Activated CD4-positive, alpha-beta T cell treated with anti-CD3 and anti-CD28 coated beads for 36 hours (primary cell): ENCODE measurements at regions not wholly inside any gene's neighbourhood (a gene's known extent, or its start where the extent isn't known, plus 50 kb on each side); places are given as distances from the start of the nearest gene placed in this dataset.

ENCODE experiments used
- ATAC-seq: fragments of 200-7000 bp; cut with Tn5 transposase; one replicate; pipeline ENCODE4 v1.10.0; 2021; ENCODE audit warnings: mild to moderate bottlenecking, moderate library complexity
- CTCF ChIA-PET: fragments of 350-600 bp; sonication (Branson Sonifier 250); formaldehyde crosslinking; loops from one replicate; lab custom pipeline; 2021; ENCODE audit warnings: antibody characterized with exemption; lab: Charles Lee
- POLR2A ChIA-PET: fragments of 350-600 bp; sonication (Branson Sonifier 250); formaldehyde crosslinking; loops from one replicate; lab custom pipeline; 2021; ENCODE audit warnings: antibody characterized with exemption, inconsistent platforms; lab: Charles Lee
- DNase-seq: peaks from one replicate; pipeline ENCODE4 v3.0.0-alpha.2; 2020
- H3K27ac Mint-ChIP-seq: one replicate; pipeline ENCODE4 v1.8.0; 2021; ENCODE audit warnings: mixed read lengths
- H3K27me3 Mint-ChIP-seq: one replicate; pipeline ENCODE4 v1.8.0; 2021; ENCODE audit warnings: mixed read lengths
- H3K36me3 Mint-ChIP-seq: one replicate; pipeline ENCODE4 v1.8.0; 2021; ENCODE audit warnings: low read depth, mixed read lengths
- H3K4me1 Mint-ChIP-seq: one replicate; pipeline ENCODE4 v1.8.0; 2021; ENCODE audit warnings: mixed read lengths
- H3K4me3 Mint-ChIP-seq: one replicate; pipeline ENCODE4 v1.8.0; 2021; ENCODE audit warnings: mild to moderate bottlenecking, moderate library complexity, mixed read lengths
- H3K9me3 Mint-ChIP-seq: one replicate; pipeline ENCODE4 v1.8.0; 2021; ENCODE audit warnings: low read depth, mixed read lengths
- intact Hi-C, 2 experiments: fragments of 100-400 bp; cut with DNase I in 1 of 2; cut with micrococcal nuclease in 1 of 2; formaldehyde crosslinking; loops; one replicate each; pipeline versions ENCODE4 v1.14.2 to v1.15.1; 2022 to 2024; cut with DNase I, micrococcal nuclease

DNA sequence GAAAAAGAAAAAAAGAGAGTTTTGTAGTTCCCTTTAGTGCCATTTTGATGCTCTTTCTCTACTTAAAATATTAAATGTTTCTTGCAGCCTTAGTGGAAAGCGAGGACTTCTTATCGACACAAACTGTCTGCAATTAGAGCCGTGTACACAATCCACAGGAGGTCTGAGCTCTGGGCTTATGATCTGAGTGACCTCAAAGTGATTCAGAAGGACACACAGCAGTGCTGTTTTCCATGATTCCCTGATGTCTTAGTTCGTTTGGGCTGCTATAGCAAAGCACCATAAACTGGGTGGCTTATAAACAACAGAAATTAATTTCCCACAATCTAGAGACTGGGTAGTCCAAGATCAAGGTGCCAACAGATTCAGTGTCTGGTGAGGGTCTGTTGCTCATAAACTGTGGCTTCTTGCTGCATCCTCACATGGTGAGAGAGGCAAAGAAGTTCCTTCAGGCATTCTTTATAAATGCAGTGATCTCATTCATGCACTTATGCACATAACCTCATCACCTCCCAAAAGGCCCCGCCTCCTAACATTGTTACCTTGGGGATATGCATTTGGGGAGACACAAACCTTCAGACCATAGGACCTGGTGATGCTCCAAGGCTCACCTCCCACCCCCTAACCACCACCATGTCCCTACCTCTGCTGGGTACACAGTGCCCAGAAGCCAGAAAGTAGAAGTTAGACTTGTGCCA is 204.5 kb upstream of the GHITM start:
- Mint-ChIP-seq H3K27me3 (peaks cover 3% of the 10 kb centered on the region), H3K36me3 (no peaks in the 10 kb centered on the region)

GRCh38 chr10:83935339-83935736 is 204.0 kb upstream of the GHITM start:
- no peaks in the 10 kb centered on the region for H3K9me3 Mint-ChIP-seq
- no peaks in the 10 kb centered on the region for H3K36me3 Mint-ChIP-seq
- H3K4me1 Mint-ChIP-seq = no peaks in the 10 kb centered on the region
- POLR2A ChIA-PET = no interaction called here
- CTCF ChIA-PET = interaction anchor here (1.5 kb wide), 1 partner anchor 16 kb away, joined by 3 read pairs; no protein-coding TSS in a partner anchor
- no peak overlapping the region for H3K27ac Mint-ChIP-seq
- ATAC-seq = no peak
- H3K27me3 Mint-ChIP-seq = peaks cover 3% of the 10 kb centered on the region
- DNase-seq = no peak
- H3K4me3 Mint-ChIP-seq = no peak overlapping the region
- intact Hi-C loops = loop anchor here in 1 of 2 experiments (5.0 kb wide), 1 partner anchor 1597 kb away; no protein-coding TSS in a partner anchor

More for the DNA sequence above, 204.5 kb upstream of the GHITM start:
- ChIA-PET CTCF (interaction anchor here (1.5 kb wide), 1 partner anchor 17 kb away, joined by 3 read pairs; no protein-coding TSS in a partner anchor), POLR2A (no interaction called here)
- intact Hi-C loops = loop anchor here in 1 of 2 experiments (5.0 kb wide), 1 partner anchor 1598 kb away; no protein-coding TSS in a partner anchor
- no peak overlapping the region for H3K27ac Mint-ChIP-seq
- H3K4me3 Mint-ChIP-seq = no peak overlapping the region
- DNase-seq (no peak), ATAC-seq (no peak)
- no peaks in the 10 kb centered on the region for H3K9me3 Mint-ChIP-seq
- H3K4me1 Mint-ChIP-seq = no peaks in the 10 kb centered on the region

DNA sequence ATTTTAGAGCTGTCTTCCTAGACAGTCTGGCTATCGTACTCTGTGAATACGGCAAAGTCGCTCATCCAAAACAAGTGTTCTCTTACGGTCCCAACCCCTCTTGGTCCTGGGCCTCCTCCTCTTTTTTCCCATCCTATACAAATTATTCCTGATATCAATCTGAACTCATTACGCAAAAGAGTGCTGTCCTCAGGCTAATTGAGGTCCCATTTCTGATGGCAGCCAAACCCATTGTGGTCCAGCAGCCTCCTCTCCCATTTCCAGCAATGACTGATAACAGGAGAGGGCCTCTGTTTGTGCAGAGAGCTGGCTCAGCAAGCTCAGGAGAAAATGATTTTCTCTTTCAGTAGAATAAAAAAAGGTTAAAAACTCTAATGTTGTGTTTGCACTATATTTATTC is 203.4 kb upstream of the GHITM start:
- CTCF ChIA-PET = no interaction called here
- POLR2A ChIA-PET = no interaction called here
- DNase-seq = no peak
- intact Hi-C loops = loop anchor here in 1 of 2 experiments (5.0 kb wide), 1 partner anchor 1596 kb away; no protein-coding TSS in a partner anchor
- H3K27ac Mint-ChIP-seq = no peak overlapping the region
- H3K36me3 Mint-ChIP-seq = no peaks in the 10 kb centered on the region
- H3K9me3 Mint-ChIP-seq = no peaks in the 10 kb centered on the region
- no peak for ATAC-seq
- no peaks in the 10 kb centered on the region for H3K4me1 Mint-ChIP-seq
- no peak overlapping the region for H3K4me3 Mint-ChIP-seq
- peaks cover 5% of the 10 kb centered on the region for H3K27me3 Mint-ChIP-seq

- H3K4me3 Mint-ChIP-seq = no peak overlapping the region
- intact Hi-C loops = loop anchor here in 1 of 2 experiments (5.0 kb wide), 1 partner anchor 1595 kb away; no protein-coding TSS in a partner anchor
- no peaks in the 10 kb centered on the region for H3K4me1 Mint-ChIP-seq
- H3K27ac Mint-ChIP-seq = no peak overlapping the region
- H3K27me3 Mint-ChIP-seq = peaks cover 5% of the 10 kb centered on the region
- no peaks in the 10 kb centered on the region for H3K36me3 Mint-ChIP-seq
- POLR2A ChIA-PET = no interaction called here
- ATAC-seq (no peak), DNase-seq (no peak)
- CTCF ChIA-PET = no interaction called here
- no peaks in the 10 kb centered on the region for H3K9me3 Mint-ChIP-seq
These were observed 202.1 kb upstream of the GHITM start for GRCh38 chr10:83937161-83937560.

- no peaks in the 10 kb centered on the region for H3K4me1 Mint-ChIP-seq
- POLR2A ChIA-PET = no interaction called here
- no peak overlapping the region for H3K4me3 Mint-ChIP-seq
- H3K27me3 Mint-ChIP-seq = peaks cover 7% of the 10 kb centered on the region
- CTCF ChIA-PET = no interaction called here
- no peak for ATAC-seq
- no peak for DNase-seq
- no peaks in the 10 kb centered on the region for H3K9me3 Mint-ChIP-seq
- no peaks in the 10 kb centered on the region for H3K36me3 Mint-ChIP-seq
- H3K27ac Mint-ChIP-seq = no peak overlapping the region
- intact Hi-C loops = loop anchor here in 1 of 2 experiments (5.0 kb wide), 1 partner anchor 1594 kb away; no protein-coding TSS in a partner anchor
These were observed 201.5 kb upstream of the GHITM start for GRCh38 chr10:83937826-83938225.

DNA sequence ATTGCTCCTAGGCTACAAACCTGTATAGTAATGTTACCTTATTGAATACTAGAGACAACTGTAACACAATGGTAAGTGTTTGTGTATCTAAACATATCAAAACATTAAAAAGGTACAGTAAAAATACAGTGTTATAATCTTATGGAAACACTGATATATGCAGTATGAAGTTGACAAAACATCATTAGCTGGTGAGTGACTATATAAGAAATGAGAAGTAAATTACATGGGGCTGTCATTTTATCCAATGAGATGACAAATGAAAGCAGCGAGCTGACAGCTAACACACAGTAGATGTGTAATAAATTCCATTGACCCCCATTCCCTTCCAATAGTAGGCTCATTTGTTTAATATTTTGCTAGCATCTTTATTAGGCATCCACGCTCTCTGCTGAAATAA is 198.1 kb upstream of the GHITM start:
- Mint-ChIP-seq H3K27me3 (peaks cover 13% of the 10 kb centered on the region), H3K9me3 (no peaks in the 10 kb centered on the region), H3K27ac (no peak overlapping the region), H3K4me3 (no peak overlapping the region), H3K36me3 (no peaks in the 10 kb centered on the region), H3K4me1 (no peaks in the 10 kb centered on the region)
- ATAC-seq (no peak), DNase-seq (no peak)
- ChIA-PET CTCF (no interaction called here), POLR2A (no interaction called here)
- intact Hi-C loops = no loop called here

DNA sequence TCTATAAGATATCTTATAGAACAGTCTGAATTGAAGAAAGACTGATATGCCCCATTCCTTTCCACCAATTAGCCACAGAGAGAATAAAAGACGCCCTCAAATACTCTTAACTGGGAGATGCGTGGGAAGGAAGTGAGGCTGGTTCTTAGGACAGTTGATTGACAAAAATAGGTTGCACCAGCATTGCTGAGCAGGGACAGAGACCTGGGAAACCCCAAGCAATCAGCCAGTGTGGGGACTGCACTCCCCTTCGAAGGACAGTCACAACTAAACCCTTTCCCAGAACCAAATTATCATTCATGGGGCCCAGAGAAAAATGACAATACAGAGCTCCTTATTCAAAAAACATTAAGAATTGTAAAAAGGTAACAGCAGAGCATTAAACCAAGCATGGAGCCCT is 196.9 kb upstream of the GHITM start:
- CTCF ChIA-PET = interaction anchor here (0.6 kb wide), 1 partner anchor 34 kb away, joined by 3 read pairs; no protein-coding TSS in a partner anchor
- POLR2A ChIA-PET = no interaction called here
- Mint-ChIP-seq H3K4me3 (no peak overlapping the region), H3K27me3 (peaks cover 13% of the 10 kb centered on the region), H3K27ac (no peak overlapping the region), H3K9me3 (no peaks in the 10 kb centered on the region), H3K36me3 (no peaks in the 10 kb centered on the region), H3K4me1 (no peaks in the 10 kb centered on the region)
- intact Hi-C loops = no loop called here
- ATAC-seq (no peak), DNase-seq (no peak)

DNA sequence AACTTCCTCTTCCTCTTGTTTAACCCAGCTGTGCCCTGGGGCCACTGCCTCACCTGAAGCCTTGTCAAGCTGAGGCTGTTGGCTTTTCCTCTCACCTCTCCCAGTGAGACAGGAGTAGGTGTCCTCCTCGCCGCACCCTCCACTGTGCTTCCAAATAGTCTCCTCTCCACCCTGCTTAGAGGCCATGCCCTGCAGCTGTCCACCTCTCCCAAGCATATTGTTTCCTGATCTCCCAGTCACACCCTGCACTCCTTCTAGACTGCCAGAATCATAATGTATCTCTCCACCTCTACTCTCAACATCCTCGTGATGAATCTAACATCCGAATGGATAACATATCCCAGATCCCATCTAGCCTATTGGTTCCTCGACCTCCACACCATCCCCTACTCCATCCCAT is 196.3 kb upstream of the GHITM start:
- ATAC-seq = no peak
- ChIA-PET POLR2A (no interaction called here), CTCF (no interaction called here)
- intact Hi-C loops = no loop called here
- no peak for DNase-seq
- Mint-ChIP-seq H3K27me3 (peaks cover 13% of the 10 kb centered on the region), H3K27ac (no peak overlapping the region), H3K9me3 (no peaks in the 10 kb centered on the region), H3K4me1 (no peaks in the 10 kb centered on the region), H3K4me3 (no peak overlapping the region), H3K36me3 (no peaks in the 10 kb centered on the region)

- DNase-seq = no peak
- Mint-ChIP-seq H3K4me1 (no peaks in the 10 kb centered on the region), H3K9me3 (no peaks in the 10 kb centered on the region), H3K27me3 (peaks cover 14% of the 10 kb centered on the region), H3K36me3 (no peaks in the 10 kb centered on the region), H3K4me3 (no peak overlapping the region), H3K27ac (no peak overlapping the region)
- ChIA-PET POLR2A (no interaction called here), CTCF (no interaction called here)
- intact Hi-C loops = no loop called here
- ATAC-seq = no peak
These were observed 195.4 kb upstream of the GHITM start for GRCh38 chr10:83943920-83944319.

DNA sequence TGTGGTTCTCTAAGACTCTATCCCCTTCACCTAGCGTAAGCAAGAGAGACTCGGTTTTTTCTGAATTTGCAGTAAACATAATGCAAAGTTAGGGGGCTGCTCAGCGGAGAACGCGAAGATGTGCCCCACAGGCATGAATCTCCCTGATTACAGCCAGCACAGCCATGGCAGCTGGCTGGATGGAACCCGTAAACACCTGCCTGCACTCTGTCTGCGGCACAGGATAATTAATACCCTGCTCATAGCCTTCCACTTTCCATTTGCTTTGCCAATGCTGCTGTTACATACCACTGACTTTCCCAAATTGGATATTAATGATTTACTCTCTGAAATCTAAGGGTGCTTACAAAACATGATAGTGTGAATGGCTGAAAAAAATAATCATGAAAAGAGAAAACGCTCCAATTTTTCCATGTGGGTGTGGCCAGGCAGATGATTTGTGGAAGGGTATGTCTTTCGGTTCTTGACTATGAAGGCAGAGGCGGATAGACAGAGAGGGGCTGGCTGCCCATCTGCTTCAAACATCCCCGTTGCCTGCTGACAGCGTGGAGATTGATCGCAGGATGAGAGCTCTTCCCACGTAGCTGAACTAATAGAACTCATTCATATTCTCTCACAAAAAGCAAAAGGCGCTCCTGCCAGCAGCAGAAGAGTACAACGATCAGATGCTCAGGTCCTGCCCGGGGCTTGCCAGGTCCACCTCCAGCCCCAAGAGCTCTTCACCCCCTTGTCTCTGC is 193.2 kb upstream of the GHITM start:
- intact Hi-C loops = no loop called here
- peaks cover 10% of the 10 kb centered on the region for H3K27me3 Mint-ChIP-seq
- ATAC-seq = no peak
- no peak overlapping the region for H3K4me3 Mint-ChIP-seq
- no peaks in the 10 kb centered on the region for H3K36me3 Mint-ChIP-seq
- no peaks in the 10 kb centered on the region for H3K9me3 Mint-ChIP-seq
- DNase-seq = no peak
- POLR2A ChIA-PET = no interaction called here
- CTCF ChIA-PET = interaction anchor here (0.7 kb wide), 1 partner anchor 1401 kb away, joined by 3 read pairs; no protein-coding TSS in a partner anchor
- H3K4me1 Mint-ChIP-seq = no peaks in the 10 kb centered on the region
- H3K27ac Mint-ChIP-seq = no peak overlapping the region

- H3K36me3 Mint-ChIP-seq = no peaks in the 10 kb centered on the region
- no peak overlapping the region for H3K4me3 Mint-ChIP-seq
- DNase-seq (no peak), ATAC-seq (no peak)
- no peak overlapping the region for H3K27ac Mint-ChIP-seq
- ChIA-PET POLR2A (no interaction called here), CTCF (interaction anchor here (1.3 kb wide), 1 partner anchor 18 kb away, joined by 3 read pairs; no protein-coding TSS in a partner anchor)
- H3K9me3 Mint-ChIP-seq = no peaks in the 10 kb centered on the region
- intact Hi-C loops = no loop called here
- H3K4me1 Mint-ChIP-seq = no peaks in the 10 kb centered on the region
- peaks cover 5% of the 10 kb centered on the region for H3K27me3 Mint-ChIP-seq
These were observed 187.0 kb upstream of the GHITM start for GRCh38 chr10:83952314-83952713.
